K562 (cell line): ENCODE measurements at regions not wholly inside any gene's neighbourhood (a gene's known extent, or its start where the extent isn't known, plus 50 kb on each side); places are given as distances from the start of the nearest gene placed in this dataset.

Experiments
- DDX20 ChIP-seq: fragments of 450-650 bp; IDR thresholded peaks from 2 replicates; pipeline ENCODE4 v1.6.1; 2016; ENCODE audit warnings: missing genetic modification characterization, low read depth, mild to moderate bottlenecking, missing compliant biosample characterization, moderate library complexity
- EP400 ChIP-seq: fragments of 450-650 bp; IDR thresholded peaks from 2 replicates; pipeline ENCODE4 v1.6.1; 2017; ENCODE audit warnings: antibody characterized with exemption, mild to moderate bottlenecking, moderate library complexity
- FOXO4 ChIP-seq: fragments of 450-650 bp; formaldehyde crosslinking; IDR thresholded peaks from 2 replicates; pipeline ENCODE4 v1.4.0; 2020; ENCODE audit warnings: mild to moderate bottlenecking, moderate library complexity
- IFI16 ChIP-seq: fragments of 250-450 bp; sonication (Bioruptor Pico); IDR thresholded peaks from 2 replicates; pipeline ENCODE4 v2.1.2; 2022; ENCODE audit warnings: mild to moderate bottlenecking, inconsistent platforms
- MED1 ChIP-seq: sonication (generic); formaldehyde crosslinking; IDR thresholded peaks from 2 replicates; pipeline ENCODE4 v1.8.1; 2023; ENCODE audit warnings: missing genetic modification reagents, borderline replicate concordance
- MNT ChIP-seq, 2 experiments: fragments of 450-650 bp; conservative IDR thresholded peaks; 2 replicates each; pipeline ENCODE4 v1.6.1; 2017; ENCODE audit warnings: mild to moderate bottlenecking in 2 of 2, moderate library complexity in 2 of 2
- MYC ChIP-seq, 2 experiments: fragments of 250-450 bp in 1 of 2; sonication (Bioruptor Pico) in 1 of 2; IDR thresholded peaks; 2 replicates each; pipeline versions ENCODE4 v1.5.1 to v1.6.1; 2012 to 2021; ENCODE audit warnings: low read depth in 2 of 2, borderline replicate concordance in 1 of 2, improper control_type of control experiment in 1 of 2, low read length in 1 of 2, mild to moderate bottlenecking in 1 of 2, moderate library complexity in 1 of 2
- NR1H2 ChIP-seq: sonication (generic); formaldehyde crosslinking; IDR thresholded peaks from 2 replicates; pipeline ENCODE4 v1.4.0; 2020; ENCODE audit warnings: mild to moderate bottlenecking, missing genetic modification reagents
- PHF21A ChIP-seq: fragments of 450-650 bp; IDR thresholded peaks from 2 replicates; pipeline ENCODE4 v1.6.1; 2017; ENCODE audit warnings: low read depth, borderline replicate concordance
- PPARD ChIP-seq: fragments of 250-450 bp; sonication (Bioruptor Pico); IDR thresholded peaks from 2 replicates; pipeline ENCODE4 v1.8.0; 2022; ENCODE audit warnings: inconsistent platforms, mild to moderate bottlenecking, moderate library complexity
- SOX6 ChIP-seq: fragments of 450-650 bp; IDR thresholded peaks from 2 replicates; pipeline ENCODE4 v1.6.1; 2014; ENCODE audit warnings: mild to moderate bottlenecking
- SREBF1 ChIP-seq: fragments of 150-350 bp; IDR thresholded peaks from 2 replicates; pipeline ENCODE4 v1.6.1; 2014; ENCODE audit warnings: antibody characterized with exemption, low read depth, low read length, borderline replicate concordance
- SRF ChIP-seq, 2 experiments: fragments of 250-450, 450-650 bp in 1 of 2; sonication (Bioruptor Pico) in 1 of 2; sonication (generic) in 1 of 2; formaldehyde crosslinking; IDR thresholded peaks; 2 replicates each; pipeline versions ENCODE4 v1.5.0 to v1.5.1; 2020 to 2022; ENCODE audit warnings: mild to moderate bottlenecking in 1 of 2, missing genetic modification reagents in 1 of 2
- TEAD2 ChIP-seq: fragments of 450-650 bp; IDR thresholded peaks from 2 replicates; pipeline ENCODE4 v1.6.1; 2016; ENCODE audit warnings: missing genetic modification characterization, control low read depth, missing compliant biosample characterization
- TRIM25 ChIP-seq: fragments of 450-650 bp; IDR thresholded peaks from 2 replicates; pipeline ENCODE4 v1.7.0; 2016; ENCODE audit warnings: borderline replicate concordance
- ZFP1 ChIP-seq: fragments of 450-650 bp; formaldehyde crosslinking; IDR thresholded peaks from 2 replicates; pipeline ENCODE4 v1.4.0; 2020; ENCODE audit warnings: mild to moderate bottlenecking, mixed read lengths
- ZNF165 ChIP-seq: fragments of 250-450 bp; sonication (Bioruptor Pico); IDR thresholded peaks from 2 replicates; pipeline ENCODE4 v1.4.0; 2020; ENCODE audit warnings: borderline replicate concordance
- ZNF175 ChIP-seq: fragments of 200-800 bp; sonication (Bioruptor generic); IDR thresholded peaks from 2 replicates; pipeline ENCODE4 v1.6.1; 2016; ENCODE audit warnings: low read depth, mild to moderate bottlenecking, missing genetic modification characterization, missing compliant biosample characterization
- ZNF263 ChIP-seq: sonication (generic); formaldehyde crosslinking; IDR thresholded peaks from 2 replicates; pipeline ENCODE4 v1.8.0; 2022; ENCODE audit warnings: mild to moderate bottlenecking, missing genetic modification reagents, borderline replicate concordance
- ZNF316 ChIP-seq: fragments of 450-650 bp; IDR thresholded peaks from 2 replicates; pipeline ENCODE4 v1.6.1; 2016
- ZNF592 ChIP-seq: fragments of 450-650 bp; IDR thresholded peaks from 2 replicates; pipeline ENCODE4 v1.6.1; 2017; ENCODE audit warnings: antibody characterized with exemption, mild to moderate bottlenecking

- TF ChIP-seq MYC (IDR thresholded peaks at IDR 0.05; ENCODE audit: low read depth, low read length): 0 out of 2 replicates have a peak, but pooled peaks have one; percentile 34
- no peak for TF ChIP-seq MYC (CRISPR knock-in tag; IDR thresholded peaks at IDR 0.05; ENCODE audit: borderline replicate concordance, low read depth)
- TF ChIP-seq NR1H2 (CRISPR knock-in tag): no peak
- TF ChIP-seq MED1 (CRISPR knock-in tag): no peak
- no peak for TF ChIP-seq ZFP1
- TF ChIP-seq DDX20: no peak
- peak; percentile 13 for TF ChIP-seq EP400
- peak in 1 of 2 experiments; percentile 34; a peak in 1 of 4 replicates for TF ChIP-seq SRF (CRISPR knock-in tag; IDR thresholded peaks at IDR 0.05)
- no peak for TF ChIP-seq TRIM25
- no peak for TF ChIP-seq PHF21A
- TF ChIP-seq SOX6: no peak
- no peak for TF ChIP-seq ZNF263
- no peak for TF ChIP-seq ZNF165
- TF ChIP-seq MNT (conservative IDR thresholded peaks at IDR 0.05): peak; percentile 25 to 28; a peak in 1 of 4 replicates
- TF ChIP-seq ZNF175 (CRISPR knock-in tag): no peak
- no peak for TF ChIP-seq TEAD2 (tag)
- 0 out of 2 replicates have a peak, but pooled peaks have one; percentile 16 for TF ChIP-seq ZNF592
- no peak for TF ChIP-seq IFI16 (CRISPR knock-in tag)
- TF ChIP-seq SREBF1: no peak
- TF ChIP-seq PPARD (CRISPR knock-in tag): no peak
- no peak for TF ChIP-seq FOXO4 (CRISPR knock-in tag)
- TF ChIP-seq ZNF316: no peak
Measured at GRCh38 chr12:91680864-91681263, 464.8 kb downstream of the BTG1 start (continued).
